Naive thymus-derived CD4-positive, alpha-beta T cell (primary cell): ENCODE measurements at regions not wholly inside any gene's neighbourhood (a gene's known extent, or its start where the extent isn't known, plus 50 kb on each side); places are given as distances from the start of the nearest gene placed in this dataset.

Experiments used
- ATAC-seq: fragments of 150-1000 bp; cut with Tn5 transposase; 2 replicates; pipeline ENCODE4 v1.10.0; 2021; ENCODE audit warnings: mild to moderate bottlenecking, moderate library complexity
- CTCF ChIA-PET: fragments of 350-600 bp; sonication (Branson Sonifier 250); formaldehyde crosslinking; loops from one replicate; lab custom pipeline; 2021; ENCODE audit warnings: antibody characterized with exemption; lab: Charles Lee
- POLR2A ChIA-PET: fragments of 350-600 bp; sonication (Branson Sonifier 250); formaldehyde crosslinking; loops from one replicate; lab custom pipeline; 2021; ENCODE audit warnings: antibody characterized with exemption, inconsistent platforms; lab: Charles Lee
- DNase-seq, 9 donors: peaks; one replicate each; pipeline versions ENCODE4 v3.0.0 to v3.0.0-alpha.2; 2020 to 2022; ENCODE audit warnings: mixed read lengths in 1 of 9
- H3K27ac ChIP-seq: one replicate; pipeline ENCODE4 v1.7.0; 2013; ENCODE audit warnings: mild to moderate bottlenecking, low read depth, low read length, moderate library complexity
- H3K27me3 ChIP-seq, 2 donors: one replicate each; pipeline ENCODE4 v1.7.0; 2013; ENCODE audit warnings: low read length in 2 of 2, mild to moderate bottlenecking in 2 of 2, moderate library complexity in 2 of 2; ENCODE audit not compliant: control insufficient read depth in 2 of 2, insufficient read depth in 2 of 2
- H3K36me3 ChIP-seq, 3 experiments: 1 replicate in 2 of 3; 2 replicates in 1 of 3; pipeline ENCODE4 v1.7.0; 2013; ENCODE audit warnings: low read length in 3 of 3, mild to moderate bottlenecking in 3 of 3, moderate library complexity in 1 of 3; ENCODE audit not compliant: insufficient read depth in 3 of 3, control insufficient read depth in 2 of 3
- H3K4me1 ChIP-seq, 2 donors: one replicate each; pipeline ENCODE4 v1.7.0; 2013; ENCODE audit warnings: low read length in 2 of 2, mild to moderate bottlenecking in 2 of 2, moderate library complexity in 1 of 2; ENCODE audit not compliant: control insufficient read depth in 2 of 2, insufficient read depth in 2 of 2
- H3K4me3 ChIP-seq: 2 replicates; pipeline ENCODE4 v1.7.0; 2013; ENCODE audit warnings: mild to moderate bottlenecking, low read length
- H3K9me3 ChIP-seq, 3 experiments: 1 replicate in 2 of 3; 2 replicates in 1 of 3; pipeline ENCODE4 v1.7.0; 2013; ENCODE audit warnings: low read length in 3 of 3; ENCODE audit not compliant: control insufficient read depth in 2 of 3
- H3K27ac Mint-ChIP-seq, 9 donors: one replicate each; pipeline ENCODE4 v1.8.0; 2020 to 2022; ENCODE audit warnings: mixed read lengths in 9 of 9, mild to moderate bottlenecking in 8 of 9, moderate library complexity in 5 of 9, inconsistent platforms in 2 of 9
- H3K27me3 Mint-ChIP-seq, 5 donors: one replicate each; pipeline ENCODE4 v1.8.0; 2021 to 2022; ENCODE audit warnings: mixed read lengths in 5 of 5, mild to moderate bottlenecking in 1 of 5
- H3K36me3 Mint-ChIP-seq, 5 donors: one replicate each; pipeline ENCODE4 v1.8.0; 2020 to 2022; ENCODE audit warnings: mixed read lengths in 5 of 5, mild to moderate bottlenecking in 3 of 5, inconsistent platforms in 1 of 5
- H3K4me1 Mint-ChIP-seq, 7 donors: one replicate each; pipeline ENCODE4 v1.8.0; 2020 to 2022; ENCODE audit warnings: mixed read lengths in 7 of 7, mild to moderate bottlenecking in 3 of 7, inconsistent platforms in 1 of 7
- H3K4me3 Mint-ChIP-seq, 10 donors: one replicate each; pipeline ENCODE4 v1.8.0; 2020 to 2022; ENCODE audit warnings: mild to moderate bottlenecking in 10 of 10, mixed read lengths in 10 of 10, moderate library complexity in 6 of 10, inconsistent platforms in 2 of 10
- H3K9me3 Mint-ChIP-seq, 11 donors: one replicate each; pipeline ENCODE4 v1.8.0; 2020 to 2022; ENCODE audit warnings: mixed read lengths in 11 of 11, mild to moderate bottlenecking in 4 of 11, inconsistent platforms in 1 of 11, moderate library complexity in 1 of 11
- intact Hi-C, 2 donors: fragments of 100-400 bp; cut with micrococcal nuclease; formaldehyde crosslinking; loops; one replicate each; pipeline ENCODE4 v1.15.1; 2023

- no peak overlapping the region for H3K4me3 Mint-ChIP-seq
- CTCF ChIA-PET = interaction anchor here (0.6 kb wide), 1 partner anchor 480 kb away, joined by 3 read pairs; no protein-coding TSS in a partner anchor
- POLR2A ChIA-PET = no interaction called here
- H3K4me3 ChIP-seq = no peak overlapping the region
- peaks cover 0 to 22% (median 4%) of the 10 kb centered on the region in 5 donors for H3K27me3 Mint-ChIP-seq
- no peaks in the 10 kb centered on the region for H3K9me3 ChIP-seq
- H3K4me1 Mint-ChIP-seq = peaks cover 0 to 4% (median 0%) of the 10 kb centered on the region in 7 donors
- no peak overlapping the region for H3K27ac ChIP-seq
- no peaks in the 10 kb centered on the region for H3K4me1 ChIP-seq
- intact Hi-C loops = no loop called here
- ATAC-seq (no peak), DNase-seq (peak in 1 of 9 donors; percentile 8)
- peaks cover 0 to 2% (median 0%) of the 10 kb centered on the region in 11 donors for H3K9me3 Mint-ChIP-seq
- H3K36me3 ChIP-seq = no peaks in the 10 kb centered on the region
- no peak overlapping the region for H3K27ac Mint-ChIP-seq
- no peaks in the 10 kb centered on the region for H3K27me3 ChIP-seq
- H3K36me3 Mint-ChIP-seq = no peaks in the 10 kb centered on the region
Measured at GRCh38 chr14:101221549-101222160, 318.1 kb upstream of the RTL1 start.

DNA sequence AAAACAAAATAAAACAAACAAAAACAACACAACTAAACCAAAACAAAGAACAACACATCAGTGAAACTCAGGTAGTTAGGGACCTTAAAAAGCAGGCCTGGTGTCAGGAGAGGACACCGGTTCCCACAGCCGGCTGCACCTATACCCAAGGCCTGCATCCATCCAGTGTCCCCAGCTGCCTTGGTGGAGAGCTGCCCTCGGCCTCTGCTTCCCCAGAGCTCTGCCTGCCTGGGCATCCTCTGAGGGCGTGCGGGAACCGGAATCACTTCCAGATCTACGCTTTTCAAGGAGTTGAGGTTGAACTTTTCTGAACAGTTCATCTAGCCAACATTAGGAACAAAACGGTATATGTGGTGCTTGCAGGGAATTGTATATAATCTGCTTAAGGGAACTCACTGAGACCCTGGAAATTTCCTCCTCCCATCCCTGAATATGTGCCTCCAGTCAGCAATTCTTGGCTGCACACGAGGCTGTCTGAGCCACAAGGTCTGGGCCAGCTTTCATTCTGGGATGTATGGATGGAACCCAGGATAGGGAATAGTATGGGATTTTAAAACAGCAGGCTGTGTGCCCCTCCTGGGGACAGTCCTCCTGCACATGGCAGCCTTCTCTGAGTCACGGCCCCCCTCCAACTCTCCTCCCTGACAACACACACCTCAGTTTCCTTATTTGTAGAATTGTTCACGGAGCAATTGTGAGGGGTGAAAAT is 319.0 kb upstream of the RTL1 start:
- intact Hi-C loops = no loop called here
- Histone ChIP-seq H3K4me3 (no peak overlapping the region), H3K36me3 (no peaks in the 10 kb centered on the region), H3K27me3 (no peaks in the 10 kb centered on the region), H3K4me1 (no peaks in the 10 kb centered on the region), H3K27ac (no peak overlapping the region), H3K9me3 (no peaks in the 10 kb centered on the region)
- Mint-ChIP-seq H3K36me3 (no peaks in the 10 kb centered on the region), H3K9me3 (peaks cover 0 to 2% (median 0%) of the 10 kb centered on the region in 11 donors), H3K27me3 (peaks cover 0 to 22% (median 4%) of the 10 kb centered on the region in 5 donors), H3K27ac (no peak overlapping the region), H3K4me3 (no peak overlapping the region), H3K4me1 (peaks cover 0 to 4% (median 0%) of the 10 kb centered on the region in 7 donors)
- CTCF ChIA-PET = no interaction called here
- ATAC-seq (no peak), DNase-seq (peak in 1 of 9 donors; percentile 3)
- POLR2A ChIA-PET = no interaction called here

GRCh38 chr14:101223127-101223526 is 319.6 kb upstream of the RTL1 start:
- no peaks in the 10 kb centered on the region for H3K27me3 ChIP-seq
- DNase-seq = no peak
- Mint-ChIP-seq H3K4me3 (no peak overlapping the region), H3K27me3 (peaks cover 0 to 22% (median 4%) of the 10 kb centered on the region in 5 donors), H3K36me3 (no peaks in the 10 kb centered on the region), H3K4me1 (peaks cover 0 to 4% (median 0%) of the 10 kb centered on the region in 7 donors), H3K27ac (no peak overlapping the region), H3K9me3 (peaks cover 0 to 2% (median 0%) of the 10 kb centered on the region in 11 donors)
- intact Hi-C loops = no loop called here
- no peak for ATAC-seq
- no peak overlapping the region for H3K4me3 ChIP-seq
- H3K9me3 ChIP-seq = no peaks in the 10 kb centered on the region
- no peaks in the 10 kb centered on the region for H3K36me3 ChIP-seq
- ChIA-PET CTCF (no interaction called here), POLR2A (no interaction called here)
- H3K27ac ChIP-seq = no peak overlapping the region
- no peaks in the 10 kb centered on the region for H3K4me1 ChIP-seq

- Mint-ChIP-seq H3K4me3 (no peak overlapping the region), H3K27ac (no peak overlapping the region), H3K36me3 (no peaks in the 10 kb centered on the region), H3K27me3 (peaks cover 0 to 22% (median 4%) of the 10 kb centered on the region in 5 donors), H3K9me3 (peaks cover 0 to 2% (median 0%) of the 10 kb centered on the region in 11 donors), H3K4me1 (peaks cover 0 to 4% (median 0%) of the 10 kb centered on the region in 7 donors)
- DNase-seq (peak in 1 of 9 donors; percentile 7), ATAC-seq (no peak)
- H3K9me3 ChIP-seq = no peaks in the 10 kb centered on the region
- H3K36me3 ChIP-seq = no peaks in the 10 kb centered on the region
- no peaks in the 10 kb centered on the region for H3K27me3 ChIP-seq
- no peak overlapping the region for H3K4me3 ChIP-seq
- H3K4me1 ChIP-seq = no peaks in the 10 kb centered on the region
- POLR2A ChIA-PET = no interaction called here
- intact Hi-C loops = no loop called here
- CTCF ChIA-PET = no interaction called here
- no peak overlapping the region for H3K27ac ChIP-seq
Measured at GRCh38 chr14:101223561-101224162, 320.1 kb upstream of the RTL1 start.

DNA sequence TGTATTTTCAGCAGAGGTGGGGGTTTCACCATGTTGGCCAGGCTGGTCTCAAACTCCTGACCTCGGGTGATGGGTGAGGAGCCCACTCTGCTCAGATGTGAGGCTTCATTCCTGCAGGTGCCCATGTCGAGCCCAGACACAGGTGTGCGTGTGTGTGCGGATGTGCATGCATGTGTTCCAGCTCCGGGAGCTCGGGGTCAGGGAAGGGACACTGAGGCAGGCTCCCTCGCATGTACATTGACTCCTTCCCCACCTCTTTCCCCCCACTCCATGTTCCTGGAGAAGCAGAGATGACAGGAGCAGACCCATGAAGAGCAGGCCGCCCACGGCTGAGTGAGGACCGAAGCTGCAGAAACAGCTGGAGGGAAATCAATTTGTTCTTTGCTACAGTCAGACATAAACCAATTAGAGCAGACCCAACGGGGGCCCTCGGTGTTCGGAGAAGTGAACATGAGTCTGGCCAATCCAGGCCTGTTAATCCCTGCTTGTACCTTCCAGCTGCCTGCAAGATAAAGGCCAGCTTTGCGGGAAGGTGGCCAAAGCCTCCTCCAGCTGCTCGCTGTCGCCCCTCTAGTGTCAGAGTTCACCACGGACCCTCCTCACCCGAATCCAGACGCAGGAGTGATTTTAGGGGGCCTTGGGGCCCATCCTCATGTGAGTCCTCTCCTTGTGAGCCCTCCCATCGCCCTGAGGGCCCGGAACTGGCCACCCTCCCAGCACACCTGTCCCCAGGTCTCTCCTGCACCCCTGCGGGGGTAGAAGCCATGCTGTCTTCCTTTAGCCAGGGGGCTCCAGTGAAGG is 321.0 kb upstream of the RTL1 start:
- no peak overlapping the region for H3K27ac ChIP-seq
- H3K27me3 Mint-ChIP-seq = peaks cover 0 to 27% (median 4%) of the 10 kb centered on the region in 5 donors
- H3K9me3 Mint-ChIP-seq = peaks cover 0 to 2% (median 0%) of the 10 kb centered on the region in 11 donors
- no peaks in the 10 kb centered on the region for H3K36me3 ChIP-seq
- intact Hi-C loops = no loop called here
- H3K4me1 Mint-ChIP-seq = peaks cover 0 to 4% (median 0%) of the 10 kb centered on the region in 7 donors
- no peak overlapping the region for H3K4me3 Mint-ChIP-seq
- no peak for ATAC-seq
- no peaks in the 10 kb centered on the region for H3K36me3 Mint-ChIP-seq
- CTCF ChIA-PET = no interaction called here
- no peaks in the 10 kb centered on the region for H3K27me3 ChIP-seq
- peak in 1 of 9 donors; percentile 2 for DNase-seq
- H3K27ac Mint-ChIP-seq = no peak overlapping the region
- H3K9me3 ChIP-seq = no peaks in the 10 kb centered on the region
- H3K4me1 ChIP-seq = no peaks in the 10 kb centered on the region
- POLR2A ChIA-PET = no interaction called here
- no peak overlapping the region for H3K4me3 ChIP-seq
